GM18507 (cell line): ENCODE measurements at regions not wholly inside any gene's neighbourhood (a gene's known extent, or its start where the extent isn't known, plus 50 kb on each side); places are given as distances from the start of the nearest gene placed in this dataset.

Source experiments
- DNase-seq: peaks from one replicate; pipeline ENCODE4 v3.0.0; 2011; ENCODE audit warnings: low read depth; ENCODE audit not compliant: insufficient read length; ENCODE audit errors: extremely low spot score
- FAIRE-seq: peaks from 2 replicates; lab custom pipeline; 2011; peaks lifted over from hg19 to GRCh38; lab: Jason Lieb, UNC

- DNase-seq (no peak), FAIRE-seq (no peak)
Measured at GRCh38 chr12:124505001-124505818, 62.2 kb downstream of the NCOR2 start.

GRCh38 chr12:124504273-124505000 lies 63.0 kb downstream of the NCOR2 start:
- FAIRE-seq = no peak
- DNase-seq = no peak

- no peak for DNase-seq
- FAIRE-seq = no peak
Measured at GRCh38 chr12:124503305-124503704, 64.1 kb downstream of the NCOR2 start.

- DNase-seq (no peak), FAIRE-seq (no peak)
Measured at GRCh38 chr12:124502379-124502778, 65.0 kb downstream of the NCOR2 start.

GRCh38 chr12:124501827-124502226 lies 65.6 kb downstream of the NCOR2 start:
- FAIRE-seq (no peak), DNase-seq (no peak)

GRCh38 chr12:124501112-124501561 lies 66.3 kb downstream of the NCOR2 start:
- no peak for FAIRE-seq
- DNase-seq = no peak

GRCh38 chr12:124499898-124500244 lies 67.5 kb downstream of the NCOR2 start:
- FAIRE-seq (no peak), DNase-seq (no peak)

- no peak for FAIRE-seq
Measured at GRCh38 chr12:124499190-124499753, 68.1 kb downstream of the NCOR2 start.

GRCh38 chr12:124498275-124499189 lies 68.9 kb downstream of the NCOR2 start:
- DNase-seq (no peak), FAIRE-seq (no peak)

More at GRCh38 chr12:124499190-124499753, 68.1 kb downstream of the NCOR2 start:
- DNase-seq = no peak

- FAIRE-seq = no peak
- no peak for DNase-seq
Measured at GRCh38 chr12:124497658-124498057, 69.8 kb downstream of the NCOR2 start.

GRCh38 chr12:124497039-124497438 lies 70.4 kb downstream of the NCOR2 start:
- FAIRE-seq = no peak
- no peak for DNase-seq

- no peak for DNase-seq
Measured at GRCh38 chr12:124496584-124496983, 70.8 kb downstream of the NCOR2 start.

GRCh38 chr12:124495194-124495983 lies 72.0 kb downstream of the NCOR2 start:
- FAIRE-seq (no peak), DNase-seq (no peak)

More at GRCh38 chr12:124496584-124496983, 70.8 kb downstream of the NCOR2 start:
- FAIRE-seq = peak; percentile 38

- DNase-seq = no peak
- peak; percentile 26 for FAIRE-seq
Measured at GRCh38 chr12:124494751-124495129, 72.7 kb downstream of the NCOR2 start.

- FAIRE-seq (peak; percentile 100), DNase-seq (peak; percentile 91)
Measured at GRCh38 chr12:124493809-124494750, 73.3 kb downstream of the NCOR2 start.

- no peak for FAIRE-seq
- no peak for DNase-seq
Measured at GRCh38 chr12:124492879-124493808, 74.3 kb downstream of the NCOR2 start.
